ENCODE measurements at regions not wholly inside any gene's neighbourhood (a gene's known extent, or its start where the extent isn't known, plus 50 kb on each side); places are given as distances from the start of the nearest gene placed in this dataset.

DNA sequence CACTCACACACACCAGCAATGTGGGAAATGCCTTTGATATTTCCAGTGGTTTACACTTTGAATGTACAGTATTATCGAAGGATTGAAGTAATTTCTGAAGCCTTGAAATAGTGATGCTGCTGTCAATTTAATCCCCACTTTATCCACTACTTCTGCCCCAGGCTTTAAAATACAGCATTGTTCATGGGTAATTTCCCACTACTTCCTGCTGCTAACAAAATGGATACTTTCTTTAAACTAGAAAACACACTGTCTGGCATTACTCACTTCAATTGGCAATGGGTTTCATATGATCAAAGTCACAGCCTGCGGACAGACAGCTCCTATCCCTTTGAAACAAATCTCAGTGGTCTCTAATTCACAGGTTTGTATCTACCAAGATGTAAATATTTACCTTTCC lies 292.2 kb downstream of the CDH11 start:
- TF ChIP-seq, protein P1, sequence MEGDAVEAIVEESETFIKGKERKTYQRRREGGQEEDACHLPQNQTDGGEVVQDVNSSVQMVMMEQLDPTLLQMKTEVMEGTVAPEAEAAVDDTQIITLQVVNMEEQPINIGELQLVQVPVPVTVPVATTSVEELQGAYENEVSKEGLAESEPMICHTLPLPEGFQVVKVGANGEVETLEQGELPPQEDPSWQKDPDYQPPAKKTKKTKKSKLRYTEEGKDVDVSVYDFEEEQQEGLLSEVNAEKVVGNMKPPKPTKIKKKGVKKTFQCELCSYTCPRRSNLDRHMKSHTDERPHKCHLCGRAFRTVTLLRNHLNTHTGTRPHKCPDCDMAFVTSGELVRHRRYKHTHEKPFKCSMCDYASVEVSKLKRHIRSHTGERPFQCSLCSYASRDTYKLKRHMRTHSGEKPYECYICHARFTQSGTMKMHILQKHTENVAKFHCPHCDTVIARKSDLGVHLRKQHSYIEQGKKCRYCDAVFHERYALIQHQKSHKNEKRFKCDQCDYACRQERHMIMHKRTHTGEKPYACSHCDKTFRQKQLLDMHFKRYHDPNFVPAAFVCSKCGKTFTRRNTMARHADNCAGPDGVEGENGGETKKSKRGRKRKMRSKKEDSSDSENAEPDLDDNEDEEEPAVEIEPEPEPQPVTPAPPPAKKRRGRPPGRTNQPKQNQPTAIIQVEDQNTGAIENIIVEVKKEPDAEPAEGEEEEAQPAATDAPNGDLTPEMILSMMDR (IDR thresholded peaks at IDR 0.05; ENCODE audit: low read depth, low read length, poor library complexity, severe bottlenecking): no peak
- no peak for TF ChIP-seq EZH2phosphoT487 (IDR thresholded peaks at IDR 0.05; ENCODE audit: borderline replicate concordance, low read length)

All from DOHH2 (cell line).